GM19438 (cell line): ENCODE measurements at regions not wholly inside any gene's neighbourhood (a gene's known extent, or its start where the extent isn't known, plus 50 kb on each side); places are given as distances from the start of the nearest gene placed in this dataset.

Source experiments
- ATAC-seq: cut with Tn5 transposase; IDR thresholded peaks from one replicate; pipeline ENCODE4 v1.9.1; 2021; ENCODE audit warnings: low read depth; ENCODE audit not compliant: unreplicated experiment

- ATAC-seq = no peak
Observed at GRCh38 chr14:104363891-104364760, 215.4 kb upstream of the C14orf180 start.

- ATAC-seq = no peak
Observed at GRCh38 chr14:104364830-104365229, 214.7 kb upstream of the C14orf180 start.

GRCh38 chr14:104366931-104367865, 212.4 kb upstream of the C14orf180 start:
- ATAC-seq = no peak

- no peak for ATAC-seq
Observed at GRCh38 chr14:104367866-104368750, 211.5 kb upstream of the C14orf180 start.

GRCh38 chr14:104368751-104369100, 210.8 kb upstream of the C14orf180 start:
- ATAC-seq = no peak

- no peak for ATAC-seq
Observed at GRCh38 chr14:104369208-104369607, 210.4 kb upstream of the C14orf180 start.

GRCh38 chr14:104370256-104370870, 209.2 kb upstream of the C14orf180 start:
- ATAC-seq = no peak

GRCh38 chr14:104371031-104371430, 208.5 kb upstream of the C14orf180 start:
- no peak for ATAC-seq

GRCh38 chr14:104371917-104372316, 207.6 kb upstream of the C14orf180 start:
- ATAC-seq = no peak

- ATAC-seq = no peak
Observed at GRCh38 chr14:104372390-104373054, 207.0 kb upstream of the C14orf180 start.

- ATAC-seq = no peak
Observed at GRCh38 chr14:104373055-104373854, 206.3 kb upstream of the C14orf180 start.

- ATAC-seq = no peak
Observed at GRCh38 chr14:104373855-104374717, 205.5 kb upstream of the C14orf180 start.

- no peak for ATAC-seq
Observed at GRCh38 chr14:104374718-104375080, 204.9 kb upstream of the C14orf180 start.

- no peak for ATAC-seq
Observed at GRCh38 chr14:104375551-104376201, 203.9 kb upstream of the C14orf180 start.

- no peak for ATAC-seq
Observed at GRCh38 chr14:104376202-104377140, 203.1 kb upstream of the C14orf180 start.

- no peak for ATAC-seq
Observed at GRCh38 chr14:104377256-104377655, 202.3 kb upstream of the C14orf180 start.
